Body of pancreas (tissue), 4 donors: ENCODE measurements at regions not wholly inside any gene's neighbourhood (a gene's known extent, or its start where the extent isn't known, plus 50 kb on each side); places are given as distances from the start of the nearest gene placed in this dataset.

Experiments used
- ATAC-seq: fragments of 150-250 bp; one replicate; pipeline ENCODE4 v1.9.1; 2016
- DNase-seq, 4 donors: peaks; one replicate each; pipeline ENCODE4 v3.0.0-alpha.2; 2019
- H3K27ac ChIP-seq, 4 donors: fragments of 200-600 bp; sonication (generic); 1 replicate in 3 of 4; 2 replicates in 1 of 4; pipeline versions ENCODE4 v1.5.1 to v1.6.1; 2016 to 2019; ENCODE audit warnings: mild to moderate bottlenecking in 1 of 4, mixed read lengths in 1 of 4, moderate library complexity in 1 of 4
- H3K27me3 ChIP-seq, 2 donors: fragments of 200-600 bp; sonication (generic); one replicate each; pipeline ENCODE4 v1.6.0; 2016; ENCODE audit warnings: mild to moderate bottlenecking in 1 of 2
- H3K36me3 ChIP-seq, 2 donors: fragments of 200-600 bp; sonication (generic); replicated peaks in 1 of 2; 2 replicates each; pipeline ENCODE4 v1.5.1; 2016; ENCODE audit warnings: low read depth in 2 of 2; ENCODE audit not compliant: insufficient read depth in 1 of 2
- H3K4me1 ChIP-seq: fragments of 200-600 bp; sonication (generic); one replicate; pipeline ENCODE4 v1.6.0; 2016
- H3K4me3 ChIP-seq, 2 donors: fragments of 200-600 bp; sonication (generic); 1 replicate in 1 of 2; 2 replicates in 1 of 2; pipeline ENCODE4 v1.5.1; 2016 to 2019
- H3K9me3 ChIP-seq, 3 donors: fragments of 200-600 bp; sonication (generic); 1 replicate in 2 of 3; 2 replicates in 1 of 3; pipeline ENCODE4 v1.5.1; 2016
- POLR2A ChIP-seq, 3 donors: fragments of 450-650 bp; IDR thresholded peaks; one replicate each; pipeline ENCODE4 v1.6.1; 2016; ENCODE audit warnings: antibody characterized with exemption in 3 of 3, mild to moderate bottlenecking in 2 of 3
- WGBS, 2 donors: methylation state at CpG; one replicate each; pipeline ENCODE4 v1.1.5; 2017; 5-methylcytosine and 5-hydroxymethylcytosine counted together
- intact Hi-C: fragments of 100-400 bp; cut with DNase I; formaldehyde crosslinking; loops from one replicate; pipeline ENCODE4 v1.15.1; 2023
- TF ChIP-seq, protein P1 (sequence below), 7 experiments: fragments of 450-650 bp in 4 of 7; fragments of 200-600 bp in 3 of 7; sonication (generic) in 3 of 7; IDR thresholded peaks; one replicate each; pipeline ENCODE4 v1.5.1; 2016 to 2019; ENCODE audit warnings: antibody characterized with exemption in 7 of 7

DNA sequence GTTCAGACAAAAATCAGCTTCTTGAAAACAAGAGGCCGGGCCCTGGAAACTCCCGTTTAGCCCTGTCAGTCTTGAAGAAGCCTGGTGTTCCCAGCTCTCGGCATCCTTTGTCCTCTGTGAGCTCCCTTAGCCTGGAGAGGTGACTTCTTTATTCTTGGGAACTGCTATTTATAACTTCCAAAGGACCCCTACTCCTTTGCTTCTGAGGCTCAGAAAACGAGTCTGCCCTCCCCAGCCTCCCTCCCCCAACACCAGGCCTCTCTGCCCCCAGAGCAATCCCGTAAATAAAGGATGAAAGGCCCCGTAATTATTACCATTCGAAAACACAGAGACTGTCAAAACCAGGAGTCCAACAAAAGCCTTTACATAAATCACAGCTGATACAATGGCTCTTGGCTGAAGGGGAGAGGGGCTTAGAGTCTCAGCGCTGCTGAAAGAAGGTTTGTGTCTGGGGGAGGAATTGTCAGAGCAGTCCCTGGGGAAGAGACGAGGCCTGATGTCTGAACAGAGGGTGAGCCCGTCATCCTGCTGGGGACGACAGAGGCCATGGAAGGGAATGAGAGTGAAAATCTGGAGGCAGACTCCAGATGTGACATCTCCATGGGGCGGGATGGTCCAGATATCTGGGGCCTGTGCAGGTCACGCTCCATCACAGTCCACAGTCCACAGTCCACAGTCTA, 283.0 kb downstream of the MYCN start:
- no peaks in the 10 kb centered on the region for H3K27me3 ChIP-seq
- TF ChIP-seq, protein P1, sequence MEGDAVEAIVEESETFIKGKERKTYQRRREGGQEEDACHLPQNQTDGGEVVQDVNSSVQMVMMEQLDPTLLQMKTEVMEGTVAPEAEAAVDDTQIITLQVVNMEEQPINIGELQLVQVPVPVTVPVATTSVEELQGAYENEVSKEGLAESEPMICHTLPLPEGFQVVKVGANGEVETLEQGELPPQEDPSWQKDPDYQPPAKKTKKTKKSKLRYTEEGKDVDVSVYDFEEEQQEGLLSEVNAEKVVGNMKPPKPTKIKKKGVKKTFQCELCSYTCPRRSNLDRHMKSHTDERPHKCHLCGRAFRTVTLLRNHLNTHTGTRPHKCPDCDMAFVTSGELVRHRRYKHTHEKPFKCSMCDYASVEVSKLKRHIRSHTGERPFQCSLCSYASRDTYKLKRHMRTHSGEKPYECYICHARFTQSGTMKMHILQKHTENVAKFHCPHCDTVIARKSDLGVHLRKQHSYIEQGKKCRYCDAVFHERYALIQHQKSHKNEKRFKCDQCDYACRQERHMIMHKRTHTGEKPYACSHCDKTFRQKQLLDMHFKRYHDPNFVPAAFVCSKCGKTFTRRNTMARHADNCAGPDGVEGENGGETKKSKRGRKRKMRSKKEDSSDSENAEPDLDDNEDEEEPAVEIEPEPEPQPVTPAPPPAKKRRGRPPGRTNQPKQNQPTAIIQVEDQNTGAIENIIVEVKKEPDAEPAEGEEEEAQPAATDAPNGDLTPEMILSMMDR (IDR thresholded peaks at IDR 0.05): no peak
- no peak for TF ChIP-seq POLR2A (IDR thresholded peaks at IDR 0.05)
- no peaks in the 10 kb centered on the region for H3K36me3 ChIP-seq
- no peaks in the 10 kb centered on the region for H3K4me1 ChIP-seq
- intact Hi-C loops: no loop called here
- 69 to 73% methylated on average over 13 of the region's 13 CpGs for WGBS, 2 donors
- no peak overlapping the region for H3K27ac ChIP-seq
- DNase-seq (no peak), ATAC-seq (no peak)
- H3K9me3 ChIP-seq: no peaks in the 10 kb centered on the region
- H3K4me3 ChIP-seq: no peak overlapping the region

DNA sequence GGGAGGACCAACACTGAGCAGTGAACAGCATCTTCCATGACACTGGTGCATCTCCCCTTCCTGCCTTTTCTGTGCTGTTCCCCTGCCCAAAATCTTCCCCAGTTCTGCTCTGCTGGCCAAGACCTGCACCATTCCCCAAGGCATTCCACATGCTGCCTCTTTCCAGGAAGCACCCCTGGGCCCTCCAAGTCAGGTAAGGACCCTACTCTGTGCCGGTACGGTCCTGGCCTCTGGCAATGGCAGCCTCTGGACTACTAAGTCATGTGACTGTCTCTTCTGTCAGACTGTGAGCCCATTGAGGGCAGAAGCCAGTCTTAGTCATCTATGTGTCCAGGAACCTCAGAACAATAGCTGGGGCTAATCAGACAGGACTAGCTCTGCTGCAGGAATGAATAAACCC, 282.0 kb downstream of the MYCN start:
- ATAC-seq (no peak), DNase-seq (no peak)
- H3K4me1 ChIP-seq: no peaks in the 10 kb centered on the region
- intact Hi-C loops: no loop called here
- H3K9me3 ChIP-seq: no peaks in the 10 kb centered on the region
- no peak overlapping the region for H3K4me3 ChIP-seq
- TF ChIP-seq POLR2A (IDR thresholded peaks at IDR 0.05): no peak
- TF ChIP-seq, protein P1 (IDR thresholded peaks at IDR 0.05): no peak
- H3K27ac ChIP-seq: no peak overlapping the region
- WGBS, 2 donors: 96 to 100% methylated on average over 2 of the region's 2 CpGs
- H3K27me3 ChIP-seq: no peaks in the 10 kb centered on the region
- no peaks in the 10 kb centered on the region for H3K36me3 ChIP-seq

DNA sequence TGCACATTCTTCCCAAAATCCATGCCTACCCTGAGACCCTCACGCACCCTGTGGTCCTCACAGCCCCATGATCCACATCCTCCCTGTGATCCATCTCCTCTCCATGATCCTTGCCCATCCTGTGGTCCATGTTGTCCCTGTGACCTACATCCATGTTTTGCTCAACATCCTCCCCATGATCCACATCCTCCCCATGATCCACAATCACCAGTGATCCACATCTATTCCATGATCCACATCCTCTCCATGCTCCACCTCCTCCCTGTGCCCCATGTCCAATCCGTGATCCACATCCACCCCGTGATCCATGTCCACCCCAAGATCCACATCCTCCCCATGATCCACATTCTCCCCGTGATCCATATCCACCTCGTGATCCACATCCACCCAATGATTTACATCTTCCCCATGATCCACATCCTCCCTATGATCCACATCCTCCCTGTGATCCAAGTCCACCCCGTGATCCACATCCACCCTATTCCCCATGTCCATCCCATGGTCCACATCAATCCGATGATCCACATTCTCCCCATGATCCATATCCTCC, 281.2 kb downstream of the MYCN start:
- intact Hi-C loops: no loop called here
- no peak for DNase-seq
- 67 to 71% methylated on average over 7 of the region's 7 CpGs for WGBS, 2 donors
- Histone ChIP-seq H3K4me1 (no peaks in the 10 kb centered on the region), H3K9me3 (no peaks in the 10 kb centered on the region), H3K4me3 (no peak overlapping the region), H3K36me3 (no peaks in the 10 kb centered on the region), H3K27ac (no peak overlapping the region), H3K27me3 (no peaks in the 10 kb centered on the region)
- TF ChIP-seq, protein P1 (IDR thresholded peaks at IDR 0.05): no peak
- no peak for TF ChIP-seq POLR2A (IDR thresholded peaks at IDR 0.05)
- no peak for ATAC-seq

DNA sequence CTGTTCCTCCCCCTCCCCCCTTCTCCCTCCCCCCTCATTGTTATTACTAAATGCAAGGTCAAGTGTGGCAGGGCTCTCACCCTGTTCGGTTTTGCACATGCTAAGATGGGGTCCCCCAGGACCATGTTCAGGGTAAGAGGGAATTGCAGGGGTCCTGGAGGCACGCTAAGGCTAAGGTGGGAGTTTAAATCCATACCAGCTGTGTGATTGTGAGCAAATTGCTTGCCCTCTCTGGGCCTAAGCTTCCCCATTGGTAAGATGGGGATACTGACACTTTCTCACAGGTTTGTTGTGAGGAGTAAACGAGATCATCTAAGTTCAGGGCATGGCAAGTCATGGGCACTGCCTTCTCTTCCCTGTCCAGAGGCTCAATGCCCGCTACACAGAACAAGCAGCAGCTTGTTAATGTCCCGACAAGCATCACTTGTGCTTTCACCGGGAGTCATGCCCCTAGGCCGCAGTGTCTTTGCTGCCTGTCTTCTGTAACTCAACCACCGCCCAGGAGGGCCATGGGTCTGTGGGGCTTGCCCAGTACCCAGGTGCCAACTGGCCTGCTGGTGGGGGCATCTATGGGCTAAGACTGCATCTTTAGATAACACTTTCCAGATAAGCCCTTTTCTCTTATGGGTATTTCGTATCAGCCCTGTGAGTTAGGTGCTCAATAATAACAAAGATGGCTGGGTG, 279.1 kb downstream of the MYCN start:
- ATAC-seq (no peak), DNase-seq (no peak)
- WGBS, 2 donors: 85 to 95% methylated on average over 7 to 9 of the region's 9 CpGs
- intact Hi-C loops: no loop called here
- Histone ChIP-seq H3K4me3 (no peak overlapping the region), H3K9me3 (no peaks in the 10 kb centered on the region), H3K27me3 (no peaks in the 10 kb centered on the region), H3K4me1 (no peaks in the 10 kb centered on the region), H3K27ac (no peak overlapping the region), H3K36me3 (no peaks in the 10 kb centered on the region)
- no peak for TF ChIP-seq POLR2A (IDR thresholded peaks at IDR 0.05)
- TF ChIP-seq, protein P1 (IDR thresholded peaks at IDR 0.05): no peak
